ENCODE measurements at regions not wholly inside any gene's neighbourhood (a gene's known extent, or its start where the extent isn't known, plus 50 kb on each side); places are given as distances from the start of the nearest gene placed in this dataset.

DNA sequence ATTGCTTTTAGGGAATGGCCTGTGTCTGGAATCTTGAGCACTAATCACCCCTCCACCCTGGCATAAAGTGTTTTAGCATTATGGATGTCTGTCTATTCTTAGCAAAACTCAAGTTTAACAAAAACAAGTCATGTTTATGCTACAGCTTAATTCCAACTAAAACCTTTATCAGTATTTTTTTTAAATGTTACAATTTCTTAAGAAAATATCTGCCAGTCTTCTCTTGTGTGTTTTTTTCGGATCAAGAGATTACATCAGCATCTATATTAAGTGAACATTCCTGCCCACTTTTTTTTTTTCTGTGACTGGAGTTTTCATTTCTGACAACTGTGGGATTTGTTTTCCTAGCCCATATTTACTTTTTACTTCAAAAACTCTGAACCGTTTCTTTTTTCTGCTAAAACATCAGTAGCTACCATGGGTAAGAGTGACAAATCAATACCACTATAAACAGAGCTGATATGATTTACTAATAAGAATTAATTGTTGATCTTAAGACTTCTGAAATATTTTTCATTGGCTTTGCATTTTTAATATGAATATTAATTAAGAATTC is 94.3 kb downstream of the EDN1 start:
- no peak for DNase-seq

- no peak for DNase-seq
Observed at GRCh38 chr6:12385316-12385715, 95.2 kb downstream of the EDN1 start.

GRCh38 chr6:12386816-12387215 is 96.7 kb downstream of the EDN1 start:
- DNase-seq: no peak

GRCh38 chr6:12391472-12391871 is 101.3 kb downstream of the EDN1 start:
- no peak for DNase-seq

- no peak for DNase-seq
Observed at GRCh38 chr6:12392490-12392889, 102.3 kb downstream of the EDN1 start.

DNA sequence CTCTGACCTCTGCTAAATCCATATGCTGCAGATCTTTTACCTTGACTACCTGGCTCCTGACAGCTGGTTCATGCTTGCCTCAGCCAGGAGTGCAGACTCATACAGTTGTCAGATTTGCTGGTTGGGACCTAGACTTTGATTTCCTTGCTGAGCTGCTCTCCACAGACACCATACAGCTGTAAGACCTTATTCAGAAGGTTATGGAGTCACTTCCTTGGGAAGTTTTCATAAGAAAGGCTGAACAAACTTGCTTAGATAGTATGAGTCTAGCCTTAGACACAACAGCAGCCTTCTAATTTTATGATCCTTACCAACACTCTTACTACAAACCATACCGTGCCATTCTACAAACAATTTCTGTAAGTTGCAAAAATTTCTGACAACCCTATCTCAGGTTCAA is 102.9 kb downstream of the EDN1 start:
- DNase-seq: no peak

DNA sequence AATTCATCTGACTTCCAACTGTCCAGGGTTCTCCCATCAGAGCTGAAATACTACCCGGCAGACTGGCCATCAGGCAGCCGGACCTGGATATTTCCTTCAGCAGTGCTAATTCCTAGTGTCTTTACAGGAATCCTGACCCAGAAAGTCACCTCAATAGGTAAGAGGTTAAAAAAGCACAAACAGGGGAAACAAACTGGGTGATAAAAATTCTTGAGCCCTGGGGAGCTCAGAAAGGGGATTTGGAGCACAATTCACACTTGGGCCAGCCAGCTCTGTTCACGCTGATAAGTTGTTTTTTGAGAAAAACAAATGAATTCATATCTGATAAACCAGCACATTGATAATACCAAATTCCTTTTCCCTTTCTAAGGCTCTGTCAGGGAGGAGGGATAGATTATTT is 104.0 kb downstream of the EDN1 start:
- no peak for DNase-seq

DNA sequence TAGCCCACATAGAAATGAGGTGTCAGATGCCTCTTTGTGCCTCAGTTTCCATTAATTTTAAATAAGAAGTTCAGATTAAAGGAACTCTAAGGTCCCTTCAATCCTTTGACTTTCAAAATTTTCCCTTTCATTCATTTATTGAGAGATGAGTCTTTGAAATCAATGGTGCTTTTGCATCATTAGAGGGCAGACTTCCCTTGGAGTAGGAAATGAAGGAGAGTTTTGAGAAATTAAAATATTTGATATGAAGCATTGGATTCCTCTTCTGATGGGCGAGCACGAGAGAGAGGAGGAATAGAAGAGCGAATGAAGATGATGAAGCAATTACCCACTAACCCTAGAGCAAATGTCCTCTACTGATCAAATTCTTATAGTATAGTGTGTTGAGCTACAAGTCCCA is 105.7 kb downstream of the EDN1 start:
- DNase-seq: peak; percentile 2

- DNase-seq: no peak
Observed at GRCh38 chr6:12401200-12401599, 111.0 kb downstream of the EDN1 start.

DNA sequence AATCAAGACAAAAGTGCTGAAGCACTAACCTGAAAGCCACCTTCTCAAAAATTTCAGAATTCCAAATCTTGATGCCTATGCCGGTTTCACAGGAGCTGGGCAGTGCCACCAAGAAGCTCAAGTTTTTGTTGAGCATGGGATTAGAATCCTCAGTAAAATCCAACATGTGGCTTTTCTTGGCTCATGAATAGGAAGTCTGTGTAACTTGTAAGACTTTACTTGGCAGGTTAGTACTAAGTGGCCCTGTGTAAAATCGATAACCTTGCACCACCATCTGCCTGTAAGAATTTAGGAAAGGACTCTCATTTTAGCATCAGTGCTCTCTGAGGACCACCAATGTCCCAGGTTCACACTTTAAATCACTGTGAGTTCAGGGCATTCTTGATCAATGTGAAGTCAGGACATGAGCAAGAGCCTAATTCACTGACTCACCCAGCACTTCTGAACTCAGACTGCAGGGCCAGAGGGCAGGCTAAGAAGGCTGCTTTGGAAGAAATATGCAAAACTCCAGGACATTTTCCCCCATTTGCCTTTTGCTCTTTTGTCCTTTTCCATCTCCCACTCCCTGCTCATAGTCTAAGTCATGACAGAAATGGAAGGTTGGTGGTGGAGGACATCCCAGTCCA is 113.2 kb downstream of the EDN1 start:
- no peak for DNase-seq

DNA sequence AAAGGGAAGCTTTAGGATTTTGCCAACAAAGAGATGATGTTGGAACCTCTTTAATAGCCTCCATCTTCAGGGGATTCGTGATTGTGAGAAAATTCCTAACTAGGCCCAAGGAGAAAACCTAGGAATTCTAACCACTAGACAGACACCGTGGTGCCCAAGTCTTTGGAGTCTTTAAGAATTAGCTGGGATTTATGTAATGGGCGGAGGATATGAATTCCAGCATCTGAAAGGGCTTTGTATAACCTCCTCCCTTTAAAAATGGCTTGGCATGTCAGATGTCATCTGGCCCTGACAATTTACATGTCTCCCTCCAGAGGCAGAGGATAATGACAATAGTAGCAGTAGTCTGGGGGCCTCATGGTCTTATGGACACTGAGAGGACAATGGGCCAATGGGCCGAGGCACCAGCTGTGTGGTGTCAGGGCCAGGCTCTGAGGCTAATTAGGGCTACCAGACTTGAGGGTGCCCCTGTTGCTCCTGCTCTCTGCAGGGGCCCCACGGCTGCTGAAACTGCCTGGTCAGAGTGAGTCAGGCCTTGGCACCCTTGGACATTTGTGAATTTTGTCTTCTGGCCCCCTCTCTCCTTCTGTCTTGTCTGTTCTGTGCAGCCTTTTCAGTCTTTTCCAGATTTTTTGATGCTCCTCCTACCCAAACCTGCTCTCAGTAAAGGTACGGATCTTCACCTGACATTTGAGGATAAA is 113.9 kb downstream of the EDN1 start:
- DNase-seq: no peak

DNA sequence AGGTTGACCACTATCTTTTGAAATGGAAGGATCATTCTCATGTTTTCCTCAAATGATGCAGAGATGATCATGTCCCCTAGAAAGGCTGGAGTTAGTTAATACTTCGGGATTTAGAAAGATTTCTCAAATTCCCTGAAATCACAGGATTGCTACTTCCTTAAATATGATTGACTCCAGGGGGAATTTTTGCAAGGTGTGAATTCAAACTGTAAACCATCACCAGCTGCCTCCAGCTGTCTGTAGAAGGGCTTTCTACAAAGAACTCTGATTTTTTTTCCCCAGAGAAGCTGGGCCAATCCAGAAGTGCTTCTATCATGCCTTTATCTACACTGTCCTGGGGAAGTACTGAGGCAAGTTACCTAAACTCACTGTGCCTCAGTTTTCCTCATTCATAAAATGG is 114.5 kb downstream of the EDN1 start:
- DNase-seq: no peak

- DNase-seq: no peak
Observed at GRCh38 chr6:12408752-12409151, 118.6 kb downstream of the EDN1 start.

GRCh38 chr6:12410946-12411345 is 120.8 kb downstream of the EDN1 start:
- no peak for DNase-seq

- DNase-seq: no peak
Observed at GRCh38 chr6:12414096-12414675, 124.0 kb downstream of the EDN1 start.

DNA sequence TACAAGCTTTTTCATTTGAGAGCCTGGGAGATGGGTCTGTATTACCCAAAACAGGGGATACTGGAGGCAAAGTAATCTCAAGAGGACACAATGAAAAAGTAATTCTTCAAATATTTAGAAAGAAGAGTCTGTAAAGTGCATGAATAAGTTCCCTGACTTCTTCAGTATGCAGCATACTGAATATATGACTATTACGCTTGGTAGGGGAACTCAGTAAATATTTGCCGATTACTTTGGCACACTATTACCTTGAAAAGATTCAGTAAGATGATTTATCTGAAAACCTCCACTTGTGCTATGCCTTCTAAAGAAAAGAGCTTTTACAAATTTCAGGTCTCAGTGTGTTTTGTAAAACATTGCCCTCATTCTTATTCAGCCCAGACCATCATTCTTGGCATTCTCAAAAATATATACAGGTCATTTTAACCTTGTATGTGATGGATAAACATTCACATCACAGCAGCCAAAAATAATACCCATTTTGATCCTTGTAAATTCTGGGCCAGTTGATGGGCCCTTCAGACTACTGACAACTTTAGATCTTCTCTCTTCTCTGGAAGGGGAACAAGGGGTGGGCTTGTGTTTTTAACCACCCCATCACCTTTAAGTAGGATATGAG is 125.9 kb downstream of the EDN1 start:
- DNase-seq: no peak

DNA sequence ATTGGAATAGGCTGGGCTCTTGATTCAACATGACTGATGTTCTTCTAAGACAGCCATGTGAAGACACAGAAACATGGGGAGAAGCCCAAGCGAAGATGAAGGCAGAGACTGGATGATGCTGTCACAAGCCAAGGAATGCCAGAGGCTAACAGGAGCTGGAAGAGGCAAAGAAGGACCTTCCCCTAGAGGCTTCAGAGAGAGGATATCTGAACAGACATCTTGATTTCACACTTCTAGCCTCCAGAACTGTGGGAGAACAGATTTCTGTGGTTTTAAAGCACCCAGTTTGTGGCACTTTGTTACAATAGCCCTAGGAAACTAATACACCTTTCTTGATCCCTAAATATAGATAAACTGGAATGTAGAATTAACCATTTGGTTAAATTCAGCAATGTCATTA is 127.0 kb downstream of the EDN1 start:
- no peak for DNase-seq

- no peak for DNase-seq
Observed at GRCh38 chr6:12418946-12419345, 128.8 kb downstream of the EDN1 start.

- DNase-seq: no peak
Observed at GRCh38 chr6:12419631-12420272, 129.6 kb downstream of the EDN1 start.

DNA sequence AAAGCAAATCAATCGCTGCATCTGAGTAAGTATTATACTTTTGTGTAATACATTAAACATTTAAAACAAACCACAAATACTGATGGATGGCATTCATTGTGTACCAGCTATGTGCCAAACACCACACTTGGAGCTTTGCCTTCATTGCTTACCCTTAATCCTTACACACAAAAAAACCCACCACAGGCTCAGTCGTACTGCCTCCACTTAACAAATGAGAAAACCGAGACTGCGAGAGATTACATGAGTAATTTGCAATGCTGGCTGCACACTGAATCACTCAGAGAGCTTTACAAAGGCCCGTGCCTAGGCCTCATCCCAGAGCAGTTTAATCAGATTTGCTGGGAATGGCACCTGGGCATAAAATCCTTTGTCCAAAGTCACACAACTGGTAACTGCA is 130.5 kb downstream of the EDN1 start:
- no peak for DNase-seq

DNA sequence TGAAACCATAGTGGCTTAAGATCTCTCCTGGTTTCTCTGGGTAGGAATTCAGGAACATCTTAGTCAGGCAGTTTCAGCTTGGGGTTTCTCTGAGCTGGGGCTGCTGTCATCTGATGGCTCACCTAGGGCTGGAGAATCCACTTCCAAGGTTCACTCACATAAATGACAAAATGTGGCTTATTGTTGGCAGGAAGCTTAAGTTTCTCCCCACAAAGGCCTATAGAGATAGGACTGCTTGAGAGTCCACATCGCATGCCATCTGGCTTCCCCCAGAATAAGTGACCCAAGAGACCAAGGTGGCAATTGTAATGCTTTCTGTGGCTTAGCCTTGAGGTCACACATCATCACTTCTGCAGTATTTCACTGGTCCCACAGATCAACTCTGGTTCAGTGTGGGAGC is 131.4 kb downstream of the EDN1 start:
- DNase-seq: no peak

GRCh38 chr6:12422848-12423247 is 132.7 kb downstream of the EDN1 start:
- DNase-seq: no peak

DNA sequence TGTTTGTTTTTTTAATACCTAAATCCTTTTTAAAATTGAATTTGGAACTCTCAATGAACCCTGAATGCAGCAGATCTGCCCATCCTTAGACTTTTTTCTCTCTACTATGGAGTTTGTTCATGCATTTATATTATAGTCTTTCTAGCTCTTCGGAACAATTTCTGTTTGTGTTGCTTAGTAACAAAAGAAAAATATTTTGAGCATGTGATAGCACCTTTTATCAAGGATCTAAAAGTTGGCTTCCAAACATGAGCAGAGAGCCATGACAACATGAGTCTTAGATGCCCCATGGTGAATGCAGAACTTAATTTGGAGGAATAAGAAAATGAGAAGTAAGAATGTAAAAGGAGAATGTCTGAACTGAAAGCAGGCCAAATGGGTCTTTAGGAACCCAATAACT is 133.7 kb downstream of the EDN1 start:
- DNase-seq: peak; percentile 20

All from hematopoietic multipotent progenitor cell treated with erythropoietin and hydrocortisone succinate and interleukin-3 and kit ligand, for 4 days (in vitro differentiated cells).